ENCODE measurements at regions not wholly inside any gene's neighbourhood (a gene's known extent, or its start where the extent isn't known, plus 50 kb on each side); places are given as distances from the start of the nearest gene placed in this dataset.
"Not testable (repeated sequence)": the region's sequence is repeated elsewhere in the genome, so short reads cannot be mapped to it uniquely, and the experiment has no call there.

DNA sequence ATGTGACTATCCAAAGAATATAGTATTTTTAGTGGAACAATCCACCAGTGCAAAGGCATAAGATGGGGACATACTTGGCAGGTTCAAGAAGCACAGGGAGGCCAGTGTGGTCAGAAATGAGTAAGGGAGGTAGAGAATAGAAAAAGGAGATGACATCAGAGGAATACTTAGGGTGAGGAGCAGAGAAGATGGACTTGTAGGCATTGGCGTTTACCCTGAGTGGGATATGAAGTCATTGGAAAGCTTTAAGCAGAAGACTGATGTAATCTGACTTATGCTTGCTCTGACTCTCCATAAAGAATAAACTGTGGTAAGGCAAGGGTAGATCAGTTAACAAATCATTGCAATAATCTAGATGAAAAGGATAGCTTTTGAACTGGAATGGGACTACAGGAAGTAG lies 228.7 kb downstream of the GJA1 start:
- Histone ChIP-seq H3K4me3 (no peak overlapping the region), H3K27ac (no peak overlapping the region)

DNA sequence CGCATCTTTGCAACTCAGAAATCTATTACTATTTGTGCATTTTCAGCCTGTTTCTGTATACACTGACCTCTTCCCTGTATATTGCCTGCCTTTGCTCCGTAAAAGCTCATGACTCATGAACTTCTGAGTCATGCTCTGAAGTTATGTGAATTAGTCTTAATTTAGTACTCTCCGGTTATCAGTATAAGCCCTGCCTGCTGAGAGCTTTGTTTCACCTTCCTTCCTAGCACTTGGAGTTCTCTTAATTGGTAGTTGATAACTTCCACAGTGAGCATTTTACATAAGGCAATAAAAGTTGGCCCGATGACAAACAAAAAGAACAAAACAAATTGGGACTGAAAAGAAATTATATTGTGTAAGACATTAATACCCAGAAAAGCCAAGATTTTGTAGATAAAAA lies 231.4 kb downstream of the GJA1 start:
- Histone ChIP-seq H3K4me3 (no peak overlapping the region), H3K27ac (peak overlapping the region in 1 of 21 experiments; percentile 7)

DNA sequence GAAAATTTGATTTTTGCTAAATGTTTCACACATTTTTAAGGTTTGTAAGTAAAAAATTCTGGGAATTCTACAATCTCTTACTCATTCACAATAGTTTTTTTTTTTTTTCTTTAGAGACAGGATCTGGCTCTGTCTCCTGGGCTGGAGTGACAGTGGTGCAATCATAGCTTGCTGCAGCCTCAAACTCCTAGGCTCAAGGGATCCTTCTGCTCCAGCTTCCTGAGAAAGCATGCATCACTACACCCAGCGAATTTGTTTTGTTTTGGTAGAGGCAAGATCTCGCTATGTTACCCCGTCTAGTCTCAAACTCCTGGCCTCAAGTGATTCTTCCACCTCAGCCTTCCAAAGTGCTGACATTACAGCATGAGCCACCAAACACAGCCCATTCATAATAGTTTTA lies 232.8 kb downstream of the GJA1 start:
- Histone ChIP-seq H3K27ac (no peak overlapping the region), H3K4me3 (no peak overlapping the region)

DNA sequence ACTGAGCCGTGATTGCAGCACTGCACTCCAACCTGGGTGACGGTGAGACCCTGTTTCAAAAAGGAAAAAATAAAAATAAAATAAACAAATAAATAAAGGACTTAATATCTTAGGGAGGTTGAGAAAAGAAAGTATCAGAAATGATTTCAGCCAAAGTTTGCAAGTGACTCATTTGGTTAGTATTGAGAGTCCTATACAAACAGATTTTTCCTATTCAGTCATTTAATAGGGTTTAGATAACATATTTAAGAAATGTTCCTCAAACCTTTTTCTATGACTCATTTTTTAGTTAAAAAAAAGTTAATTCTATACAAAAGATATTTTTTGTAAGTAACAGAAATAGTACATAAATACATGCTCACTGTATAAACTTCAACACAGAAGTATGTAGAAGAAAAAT lies 235.1 kb downstream of the GJA1 start:
- Histone ChIP-seq H3K4me3 (no peak overlapping the region), H3K27ac (no peak overlapping the region)

DNA sequence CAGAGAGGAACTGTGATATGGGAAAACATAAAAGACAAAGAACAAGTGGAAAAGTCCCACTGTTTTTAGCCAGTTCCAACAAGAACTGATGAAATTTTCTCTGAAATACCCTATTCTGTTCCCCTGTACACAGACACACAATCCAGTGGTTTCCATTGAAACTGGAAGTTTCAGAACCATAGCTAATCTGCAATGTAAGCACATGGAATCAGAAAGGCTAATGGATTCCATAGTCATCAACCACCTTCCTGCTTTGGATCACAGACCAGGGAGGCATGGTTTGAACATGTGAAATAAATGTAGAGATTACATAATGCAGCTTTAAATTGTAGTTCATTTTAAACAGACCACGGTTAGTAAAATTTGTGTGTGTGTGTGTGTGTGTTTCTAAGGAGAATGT lies 242.1 kb downstream of the GJA1 start:
- Histone ChIP-seq H3K4me3 (no peak overlapping the region), H3K27ac (no peak overlapping the region)

DNA sequence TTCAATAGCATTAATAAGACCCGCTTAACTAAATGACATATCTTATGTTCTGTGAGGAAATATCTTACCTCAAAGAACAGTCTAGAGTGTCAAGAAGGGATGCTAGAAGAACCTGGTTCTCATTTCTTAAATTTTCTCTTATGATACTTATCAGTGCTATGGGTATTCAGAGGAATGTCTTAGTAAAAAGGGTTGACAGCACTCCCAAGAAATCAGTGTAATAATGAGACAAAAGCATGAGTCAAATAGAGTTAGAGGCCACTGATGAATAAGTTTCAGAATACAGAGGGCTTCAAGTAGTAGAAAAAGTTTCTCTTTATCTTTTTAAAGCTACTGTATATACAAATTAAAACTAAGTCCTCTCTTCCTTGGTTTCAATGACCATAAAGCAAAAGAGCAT lies 242.8 kb downstream of the GJA1 start:
- no peak overlapping the region for H3K27ac ChIP-seq
- no peak overlapping the region for H3K4me3 ChIP-seq

DNA sequence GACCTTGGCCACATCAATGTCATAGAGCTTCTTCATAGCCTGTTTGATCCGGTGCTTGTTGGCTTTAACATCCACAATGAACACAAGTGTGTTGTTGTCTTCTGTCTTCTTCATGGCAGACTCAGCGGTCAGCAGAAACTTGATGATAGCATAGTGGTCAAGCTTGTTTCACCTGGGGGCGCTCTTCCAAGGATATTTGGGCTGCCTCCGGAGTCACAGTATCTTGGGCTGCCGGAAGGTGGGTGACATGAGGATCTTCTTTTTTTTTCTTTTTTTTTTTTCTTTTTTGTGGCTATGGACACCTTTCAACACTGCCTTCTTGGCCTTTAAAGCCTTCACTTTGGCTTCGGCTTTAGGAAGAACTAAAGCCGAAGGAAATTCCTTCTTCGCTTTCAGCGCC lies 244.6 kb downstream of the GJA1 start:
- H3K27ac ChIP-seq, result no peak overlapping the region
- H3K4me3 ChIP-seq, result no peak overlapping the region

DNA sequence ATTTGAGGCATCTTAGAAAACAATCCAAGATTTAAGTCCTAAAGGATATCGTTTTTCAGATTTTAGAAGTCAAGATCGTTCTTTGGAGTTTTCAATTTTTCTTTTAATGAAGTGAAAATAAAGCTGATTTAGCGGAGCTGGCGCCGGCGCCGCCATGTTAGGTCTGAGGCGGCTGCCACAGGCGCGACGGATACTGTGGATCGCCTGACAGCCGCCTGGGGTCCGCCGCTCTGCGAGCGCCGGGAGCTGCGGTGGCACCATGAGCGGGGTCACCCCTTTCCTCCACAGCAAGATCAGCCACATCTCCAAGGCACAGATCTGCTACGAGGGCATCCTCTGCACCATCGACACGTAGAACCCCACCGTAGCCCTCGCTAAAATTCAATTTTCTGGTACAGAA lies 247.2 kb downstream of the GJA1 start:
- no peak overlapping the region for H3K4me3 ChIP-seq
- H3K27ac ChIP-seq, result no peak overlapping the region

DNA sequence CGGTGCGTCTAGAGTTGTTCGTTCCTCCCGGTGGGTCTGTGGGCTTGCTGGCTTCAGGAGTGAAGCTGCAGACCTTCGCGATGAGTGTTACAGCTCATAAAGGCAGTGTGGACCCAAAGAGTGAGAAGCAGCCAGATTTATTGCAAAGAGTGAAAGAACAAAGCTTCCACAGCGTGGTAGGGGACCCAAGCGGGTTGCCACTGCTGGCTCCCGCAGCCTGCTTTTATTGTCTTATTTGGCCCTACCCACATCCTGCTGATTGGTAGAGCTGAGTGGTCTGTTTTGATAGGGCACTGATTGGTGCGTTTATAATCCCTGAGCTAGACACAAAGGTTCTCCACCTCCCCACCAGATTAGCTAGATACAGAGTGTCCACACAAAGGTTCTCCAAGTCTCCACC lies 250.4 kb downstream of the GJA1 start:
- not testable (repeated sequence) for H3K27ac ChIP-seq, H3K4me3 ChIP-seq

DNA sequence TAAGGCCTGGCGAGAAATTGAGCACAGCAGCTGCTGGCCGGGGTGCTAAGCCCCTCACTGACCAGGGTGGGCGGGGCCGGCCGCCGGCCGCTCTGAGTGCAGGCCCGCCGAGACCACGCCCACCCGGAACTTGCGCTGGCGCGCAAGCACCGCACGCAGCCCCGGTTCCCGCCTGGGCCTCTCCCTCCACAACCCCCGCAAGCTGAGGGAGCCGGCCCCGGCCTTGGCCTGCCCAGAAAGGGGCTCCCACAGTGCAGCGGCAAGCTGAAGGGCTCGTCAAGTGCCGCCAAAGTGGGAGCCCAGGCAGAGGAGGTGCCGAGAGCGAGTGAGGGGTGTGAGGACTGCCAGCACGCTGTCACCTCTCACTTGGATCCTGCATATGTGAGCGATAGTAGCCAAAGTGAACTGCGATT lies 251.2 kb downstream of the GJA1 start:
- peak overlapping the region in 3 of 7 experiments; percentile 14 to 25 (median 16) for H3K4me3 ChIP-seq
- no peak overlapping the region for H3K27ac ChIP-seq

DNA sequence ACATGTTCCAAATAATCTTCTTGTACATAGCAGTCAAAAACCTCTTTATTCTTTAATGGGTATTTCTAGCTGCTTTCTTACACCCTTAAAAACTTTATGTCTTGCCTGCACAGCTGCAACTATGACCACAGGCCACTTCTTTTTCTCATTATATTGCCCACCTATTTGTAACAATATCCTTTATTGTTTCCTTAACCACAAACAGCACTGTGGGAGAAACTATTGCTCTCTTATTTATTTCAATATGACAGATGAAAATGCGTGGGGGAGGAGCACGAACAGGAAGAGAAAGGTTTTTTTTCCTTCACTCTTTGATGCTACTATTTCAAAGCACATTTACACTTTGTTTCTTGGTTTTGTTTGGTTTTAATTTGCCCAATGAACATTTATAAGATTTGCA lies 253.5 kb downstream of the GJA1 start:
- no peak overlapping the region for H3K4me3 ChIP-seq
- H3K27ac ChIP-seq, result no peak overlapping the region

DNA sequence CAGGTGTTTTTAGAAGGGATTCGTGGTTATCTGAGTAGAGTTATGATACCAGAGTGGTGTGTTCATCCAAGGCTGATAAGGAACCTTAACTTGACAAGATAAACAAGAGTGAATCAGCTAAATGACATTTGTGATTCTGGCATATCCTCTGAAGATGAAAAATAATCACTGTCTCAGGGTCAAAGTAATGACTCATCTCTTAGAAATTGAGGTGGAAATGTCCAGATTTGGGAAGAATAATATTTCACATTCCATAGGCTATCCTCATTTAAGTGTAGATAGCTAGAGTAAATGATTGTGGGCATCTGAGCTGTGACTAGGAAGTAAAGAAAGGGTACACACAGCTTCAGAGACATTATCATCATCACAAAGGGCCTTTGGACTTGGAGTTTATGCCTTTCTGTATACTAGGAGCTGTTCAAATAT lies 255.7 kb downstream of the GJA1 start:
- Histone ChIP-seq H3K4me3 (no peak overlapping the region), H3K27ac (no peak overlapping the region)

DNA sequence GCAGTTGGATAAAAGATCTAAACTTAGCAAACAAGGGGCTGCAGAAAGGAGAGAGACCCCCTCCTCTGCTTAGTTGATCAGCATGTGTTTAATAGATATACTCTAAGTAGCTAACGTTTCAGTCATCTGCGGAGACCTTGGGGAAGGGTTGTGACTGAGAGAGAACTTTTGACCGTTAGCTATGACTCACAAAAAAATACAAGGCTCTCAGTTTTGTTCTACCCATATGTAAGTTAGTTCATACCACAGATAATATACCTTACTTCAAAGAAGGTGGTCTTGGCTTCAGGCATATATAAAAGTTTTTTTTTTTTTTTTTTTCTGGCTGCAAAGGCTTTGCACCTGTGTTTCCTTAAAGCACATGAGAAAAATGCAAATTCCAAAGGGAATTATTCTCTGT lies 258.9 kb downstream of the GJA1 start:
- Histone ChIP-seq H3K4me3 (no peak overlapping the region), H3K27ac (no peak overlapping the region)

DNA sequence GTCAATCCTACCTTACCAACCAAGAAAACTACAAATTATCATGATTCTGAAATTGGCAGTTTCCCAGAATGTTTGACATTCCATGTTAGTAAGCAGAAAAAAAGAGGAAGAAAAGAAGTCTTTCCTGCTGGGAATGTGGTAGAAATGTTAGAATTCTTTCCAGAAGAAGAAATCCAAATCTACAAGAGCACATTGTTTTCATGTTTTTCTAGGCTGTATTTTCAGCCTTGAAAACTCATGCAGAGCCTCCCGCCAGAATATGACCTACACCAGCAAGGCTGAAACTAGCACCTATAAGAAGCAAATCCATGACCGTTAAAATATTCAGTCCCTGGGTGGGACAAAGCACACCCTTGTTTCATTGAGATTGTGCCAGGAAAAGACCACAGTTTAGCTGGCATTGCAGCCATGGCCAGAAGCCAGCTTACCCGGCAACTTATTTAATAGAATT lies 259.4 kb downstream of the GJA1 start:
- peak overlapping the region in 1 of 21 experiments; percentile 30 for H3K27ac ChIP-seq
- H3K4me3 ChIP-seq, result no peak overlapping the region

DNA sequence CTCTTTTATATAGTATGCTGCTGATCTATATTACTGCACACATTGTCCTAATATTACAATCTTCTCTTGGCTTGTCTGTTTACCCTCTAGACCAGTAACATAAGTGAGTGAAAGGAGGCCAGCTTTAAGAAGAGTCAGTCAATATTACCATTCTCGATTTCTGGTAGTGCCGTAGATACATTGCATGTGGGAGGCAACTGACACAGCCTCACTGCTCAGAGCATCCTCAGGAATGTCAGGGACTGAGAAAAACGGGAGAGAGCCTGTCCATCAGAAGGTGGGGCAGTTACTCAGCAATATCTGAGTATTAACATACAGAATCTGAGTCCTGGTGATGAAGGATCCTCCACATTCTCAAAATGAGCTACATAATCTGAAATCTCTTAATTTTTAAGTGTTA lies 259.9 kb downstream of the GJA1 start:
- H3K4me3 ChIP-seq, result no peak overlapping the region
- H3K27ac ChIP-seq, result peak overlapping the region in 1 of 21 experiments; percentile 30

DNA sequence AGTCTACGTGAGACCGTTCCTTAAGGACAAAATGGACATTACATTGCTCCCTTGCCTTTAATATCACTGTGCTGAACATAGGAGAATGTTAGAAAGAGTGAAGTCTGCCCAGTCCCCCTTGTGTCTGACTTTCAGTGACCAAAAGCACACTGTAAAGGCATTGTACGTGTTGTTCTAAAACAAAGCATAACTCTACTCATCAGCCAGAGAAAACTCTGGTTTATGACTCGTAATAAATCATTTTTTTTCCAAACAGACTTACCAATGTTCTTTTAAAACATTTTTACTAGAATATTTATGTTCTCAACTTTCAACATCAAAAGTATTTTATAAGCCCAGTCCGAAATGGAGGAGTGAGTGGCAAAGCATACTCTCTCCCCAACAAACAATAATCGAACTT lies 262.5 kb downstream of the GJA1 start:
- Histone ChIP-seq H3K4me3 (no peak overlapping the region), H3K27ac (no peak overlapping the region)

DNA sequence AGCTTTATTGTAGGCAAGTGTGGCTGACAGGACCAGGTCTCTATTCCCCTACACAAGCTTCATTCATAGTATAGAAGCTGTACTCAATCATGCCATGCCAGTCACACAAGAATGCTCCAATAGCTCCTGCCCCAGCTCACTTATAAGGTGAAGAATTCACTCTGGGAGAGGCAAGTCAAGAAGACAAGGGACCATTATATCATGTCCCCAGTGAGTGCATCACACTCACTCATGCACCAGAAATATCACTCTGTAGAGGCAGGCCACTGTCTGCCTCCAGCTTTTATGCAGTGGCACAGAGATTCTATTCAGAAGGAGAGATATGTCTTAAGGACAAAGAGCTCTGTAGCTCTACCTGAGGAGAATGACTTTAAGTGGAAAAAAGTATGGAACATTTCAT lies 263.2 kb downstream of the GJA1 start:
- Histone ChIP-seq H3K27ac (no peak overlapping the region), H3K4me3 (no peak overlapping the region)

DNA sequence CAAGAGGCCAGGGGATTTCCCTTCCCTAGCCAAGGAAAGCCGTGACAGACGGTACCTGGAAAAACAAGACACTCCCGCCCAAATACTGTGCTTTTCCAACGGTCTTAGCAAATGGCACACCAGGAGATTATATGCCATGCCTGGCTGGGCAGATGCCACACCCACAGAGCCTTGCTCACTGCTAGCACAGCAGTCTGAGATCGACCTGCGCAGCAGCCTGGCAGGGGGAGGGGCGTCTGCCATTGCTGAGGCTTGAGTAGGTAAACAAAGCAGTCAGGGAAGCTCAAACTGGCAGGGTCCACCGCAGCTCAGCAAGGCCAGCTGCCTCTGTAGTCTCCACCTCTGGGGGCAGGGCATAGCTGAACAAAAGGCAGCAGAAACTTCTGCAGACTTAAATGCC lies 267.7 kb downstream of the GJA1 start:
- not testable (repeated sequence) for H3K27ac ChIP-seq, H3K4me3 ChIP-seq

DNA sequence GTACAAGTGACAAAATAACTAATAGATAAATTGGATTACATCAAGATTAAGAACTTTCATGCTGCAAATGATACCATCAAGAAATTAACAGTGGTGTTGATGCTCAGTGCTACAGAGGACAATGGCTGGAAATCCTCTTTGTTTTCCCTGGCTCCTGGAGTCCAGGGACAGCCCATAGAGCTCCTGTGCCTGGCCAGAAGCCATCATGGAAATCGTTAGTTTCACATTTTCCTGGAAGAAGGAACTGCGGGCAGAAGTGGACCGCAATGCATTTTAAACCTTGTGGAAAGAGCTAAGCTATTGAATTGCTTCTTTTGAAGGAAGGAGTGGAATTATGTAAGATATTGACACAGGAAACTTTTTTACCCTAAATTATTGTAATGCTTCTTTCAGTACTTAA lies 276.0 kb downstream of the GJA1 start:
- Histone ChIP-seq H3K4me3 (no peak overlapping the region), H3K27ac (peak overlapping the region in 1 of 21 experiments; percentile 20)

DNA sequence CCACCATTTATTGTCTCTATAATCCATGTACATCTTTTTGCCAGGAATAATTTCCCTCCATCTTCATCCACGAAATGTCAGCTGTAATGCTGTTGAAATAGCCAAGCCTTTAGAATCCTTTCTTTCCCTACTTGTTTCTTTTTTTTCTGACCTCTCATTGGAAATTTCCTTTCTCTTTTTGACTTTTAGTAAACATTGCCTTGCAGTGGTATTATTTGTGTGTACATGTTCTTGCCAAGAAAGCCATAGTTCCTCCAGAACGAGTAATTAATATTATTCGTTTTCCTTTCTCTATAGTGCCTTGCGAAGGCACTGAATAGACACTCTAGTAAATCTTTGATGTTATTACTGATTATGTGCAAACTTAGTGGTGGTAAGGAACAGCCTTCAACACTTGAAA lies 282.2 kb downstream of the GJA1 start:
- Histone ChIP-seq H3K27ac (no peak overlapping the region), H3K4me3 (no peak overlapping the region)

DNA sequence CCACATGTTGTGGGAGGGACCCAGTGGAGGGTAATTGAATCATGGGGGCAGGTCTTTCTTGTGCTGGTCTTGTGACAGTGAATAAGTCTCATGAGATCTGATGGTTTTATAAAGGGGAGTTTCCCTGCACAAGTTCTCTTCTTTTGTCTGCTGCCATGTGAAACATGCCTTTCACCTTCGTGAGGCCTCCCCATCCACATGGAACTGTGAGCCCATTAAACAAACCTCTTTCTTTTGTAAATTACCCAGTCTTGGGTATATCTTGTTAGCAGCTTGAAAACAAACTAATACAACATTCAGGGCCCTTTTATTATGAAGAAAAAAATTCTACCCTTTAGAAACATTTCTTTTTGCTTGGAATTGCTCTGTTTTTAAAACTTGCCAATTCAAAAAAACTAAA lies 285.4 kb downstream of the GJA1 start:
- H3K27ac ChIP-seq, H3K4me3 ChIP-seq: not testable (repeated sequence)

DNA sequence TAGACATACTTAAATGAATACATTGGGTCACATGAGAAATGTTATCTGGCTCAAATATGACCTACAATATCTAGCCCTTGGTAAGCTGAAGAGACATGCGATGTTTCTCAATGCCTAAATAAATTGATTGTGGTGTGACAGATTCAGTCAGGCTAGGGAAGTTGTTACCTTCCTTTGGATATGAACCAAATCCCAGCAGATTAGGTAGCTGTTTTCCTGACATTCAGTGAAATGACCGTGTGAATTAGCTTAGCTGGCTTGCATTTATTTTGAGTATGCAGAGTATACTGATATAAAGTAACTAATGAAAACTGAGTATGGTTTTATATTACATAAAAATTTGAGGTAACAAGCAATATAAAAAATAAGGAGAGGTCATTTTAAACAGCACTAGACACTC lies 288.2 kb downstream of the GJA1 start:
- no peak overlapping the region for H3K4me3 ChIP-seq
- H3K27ac ChIP-seq, result no peak overlapping the region

DNA sequence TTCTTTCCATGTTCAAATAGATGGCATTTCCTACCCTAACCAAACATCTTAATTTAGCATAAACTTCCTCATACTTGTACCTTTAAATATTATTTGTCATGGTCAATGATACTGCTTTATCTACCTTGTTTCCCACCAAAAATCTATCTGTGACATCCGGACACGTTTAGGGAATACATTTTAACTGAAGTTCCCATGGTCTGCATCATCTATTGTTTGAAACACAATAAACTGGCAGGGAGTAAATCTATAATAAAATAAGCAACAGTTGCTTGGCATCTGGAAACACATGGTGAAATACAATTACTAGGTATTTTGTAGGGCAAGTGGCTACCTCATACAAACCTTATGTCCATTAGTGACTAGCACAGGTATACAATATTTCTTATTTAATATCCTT lies 289.1 kb downstream of the GJA1 start:
- Histone ChIP-seq H3K4me3 (no peak overlapping the region), H3K27ac (no peak overlapping the region)

Measured in skin epidermis (tissue), 12 donors.